Posterior vena cava (tissue), 2 donors: ENCODE measurements at regions not wholly inside any gene's neighbourhood (a gene's known extent, or its start where the extent isn't known, plus 50 kb on each side); places are given as distances from the start of the nearest gene placed in this dataset.

Experiments used
- DNase-seq: peaks from one replicate; pipeline ENCODE4 v3.0.0-alpha.2; 2020; ENCODE audit warnings: low spot score
- intact Hi-C, 2 donors: fragments of 100-400 bp; cut with DNase I; formaldehyde crosslinking; loops; one replicate each; pipeline versions ENCODE4 v1.14.1 to v1.14.2; 2022 to 2023
- donor health status: DM: yes; HTN: yes; CAD: no.
- donor health status: DM: yes; HTN: yes; CAD: no.

DNA sequence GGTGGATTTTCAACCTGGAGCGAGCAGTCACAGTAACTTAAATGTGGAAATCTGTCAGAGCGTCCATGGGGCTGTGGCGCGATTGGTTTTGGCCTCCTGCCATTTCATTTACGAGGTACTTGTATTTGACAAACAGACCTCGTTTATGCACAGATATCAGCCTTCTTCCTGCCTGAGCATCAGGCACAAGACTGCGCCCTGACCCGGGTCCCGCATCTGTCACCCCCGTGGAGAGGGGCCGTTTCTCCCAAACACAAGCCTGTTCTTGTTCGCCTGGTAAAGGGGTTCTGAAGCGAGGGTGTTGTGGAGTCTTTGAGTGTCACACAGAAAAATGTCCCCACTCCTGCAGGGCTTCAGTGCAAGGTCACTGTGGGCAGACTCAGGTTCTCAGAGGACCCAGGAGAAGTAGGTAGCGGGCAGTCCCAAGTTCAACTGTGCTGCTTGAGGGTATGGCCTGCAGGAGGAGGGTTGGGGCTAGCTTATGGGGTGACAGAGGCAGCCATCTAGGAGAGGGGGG, 202.3 kb downstream of the URI1 start:
- intact Hi-C loops, result loop anchor here in 1 of 2 donors (2.0 kb wide), 1 partner anchor 225 kb away; no protein-coding TSS in a partner anchor
- no peak for DNase-seq

DNA sequence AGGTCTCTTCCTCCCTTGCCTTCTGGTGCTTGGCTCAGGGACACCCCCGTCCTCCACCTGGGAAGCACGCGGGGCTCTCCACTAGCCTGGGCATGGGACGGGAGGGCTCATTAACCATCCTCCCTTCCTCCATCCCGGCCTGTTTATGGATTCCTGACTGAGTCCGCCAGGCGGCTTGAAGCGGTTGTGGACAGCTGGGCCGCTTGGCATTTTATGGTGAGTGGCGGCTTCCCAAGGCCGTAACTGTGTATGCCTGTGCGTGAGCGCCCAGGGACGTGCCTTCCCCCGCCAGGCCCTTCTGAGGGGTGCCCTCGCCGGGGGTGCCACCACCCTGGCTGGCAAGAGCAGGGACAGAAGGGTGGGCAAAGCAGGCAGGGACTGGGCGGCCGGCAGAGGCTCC, 202.8 kb downstream of the URI1 start:
- intact Hi-C loops, result loop anchor here in 1 of 2 donors (2.0 kb wide), 1 partner anchor 226 kb away; no protein-coding TSS in a partner anchor
- DNase-seq, result no peak

DNA sequence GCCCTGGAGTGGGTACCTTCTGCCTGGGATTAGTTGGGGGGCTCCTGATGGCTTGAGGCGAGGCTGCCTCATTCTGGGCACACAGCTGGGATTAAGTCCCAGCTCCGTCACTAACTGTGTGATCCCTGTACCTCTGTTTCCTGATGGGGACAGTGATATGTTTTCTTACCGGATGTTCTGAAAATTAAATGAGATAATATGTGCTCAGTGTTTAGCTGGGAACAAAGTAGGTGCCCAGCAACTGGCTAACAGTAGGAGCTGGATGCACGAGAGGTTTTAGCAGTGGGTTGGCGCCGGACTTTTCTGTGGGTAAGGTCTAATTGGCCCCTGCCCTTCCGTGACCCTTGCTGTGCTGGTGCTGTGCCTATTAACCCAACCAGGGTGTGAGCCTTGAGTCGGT, 203.4 kb downstream of the URI1 start:
- intact Hi-C loops, result loop anchor here in 1 of 2 donors (2.0 kb wide), 1 partner anchor 227 kb away; no protein-coding TSS in a partner anchor
- DNase-seq, result no peak

DNA sequence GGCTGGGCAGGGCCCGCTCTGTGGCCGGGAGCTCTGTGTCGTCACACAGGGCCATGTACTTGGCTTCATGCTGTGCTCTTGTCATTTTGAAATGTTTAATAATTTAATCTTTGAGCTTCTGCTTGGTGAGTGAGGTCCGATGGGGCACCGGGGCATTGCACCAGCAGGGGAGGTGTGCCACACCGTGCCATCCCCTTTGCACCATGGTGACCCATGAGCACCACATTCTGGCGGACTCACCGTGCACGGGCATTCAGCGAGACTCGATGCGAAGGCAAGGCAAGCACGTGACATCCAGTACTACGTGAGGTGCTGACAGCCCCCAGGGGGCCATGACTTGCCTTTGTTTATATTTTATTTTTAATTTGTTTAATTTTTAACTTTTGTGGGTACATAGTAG, 204.3 kb downstream of the URI1 start:
- no peak for DNase-seq
- intact Hi-C loops, result no loop called here

DNA sequence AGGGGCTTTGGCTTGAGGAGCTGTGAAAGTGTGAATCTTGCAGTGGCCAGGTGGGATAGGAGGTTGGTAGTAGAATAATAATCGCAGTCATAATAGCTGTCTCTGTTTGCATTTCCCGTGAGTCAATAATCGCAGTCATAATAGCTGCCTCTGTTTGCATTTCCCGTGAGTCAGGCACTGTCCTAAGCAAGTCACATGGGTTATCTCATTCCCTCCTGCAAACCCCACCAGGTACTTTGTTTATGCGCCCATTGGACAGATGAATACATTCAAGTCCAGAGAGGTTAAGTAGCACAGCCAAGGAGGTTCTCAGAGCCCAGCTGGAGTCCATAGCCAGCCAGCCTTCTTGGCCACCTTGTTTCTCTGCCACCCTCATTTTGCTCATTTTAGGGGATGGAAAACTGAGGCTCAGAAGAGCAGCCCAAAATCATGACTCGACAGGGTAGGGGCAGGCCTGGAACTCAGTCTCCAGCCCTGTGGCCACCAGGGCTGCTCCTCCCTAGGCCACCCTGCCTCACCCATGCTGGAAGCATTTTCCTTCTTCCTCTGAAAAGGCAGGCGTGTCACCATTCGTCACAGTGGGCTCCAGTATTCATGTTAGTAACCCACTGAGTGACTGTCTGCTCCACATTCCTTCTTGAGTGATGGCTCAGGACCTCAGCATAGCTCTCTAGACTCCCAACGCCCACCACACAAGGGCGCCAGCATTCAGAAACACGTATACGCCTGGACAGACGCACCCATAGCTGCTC, 206.2 kb downstream of the URI1 start:
- no peak for DNase-seq
- intact Hi-C loops, result no loop called here

DNA sequence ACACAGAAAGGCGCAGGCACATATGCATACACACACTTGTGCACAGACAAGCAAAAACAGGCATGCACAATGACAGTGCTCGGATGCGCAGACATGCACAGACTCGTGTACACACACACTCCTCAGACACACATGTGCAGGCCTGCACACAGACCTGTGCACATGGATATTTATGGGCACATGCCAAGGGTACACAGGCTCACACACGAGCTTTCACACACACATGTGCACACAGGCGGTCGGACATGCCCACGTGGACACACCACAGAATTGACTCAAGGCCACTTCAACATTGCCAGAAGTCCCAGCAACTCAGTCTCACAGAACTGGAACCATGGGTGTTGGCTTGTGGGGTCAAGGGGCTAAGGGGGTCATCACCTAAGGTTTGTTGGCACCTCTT, 206.8 kb downstream of the URI1 start:
- no peak for DNase-seq
- intact Hi-C loops, result no loop called here

DNA sequence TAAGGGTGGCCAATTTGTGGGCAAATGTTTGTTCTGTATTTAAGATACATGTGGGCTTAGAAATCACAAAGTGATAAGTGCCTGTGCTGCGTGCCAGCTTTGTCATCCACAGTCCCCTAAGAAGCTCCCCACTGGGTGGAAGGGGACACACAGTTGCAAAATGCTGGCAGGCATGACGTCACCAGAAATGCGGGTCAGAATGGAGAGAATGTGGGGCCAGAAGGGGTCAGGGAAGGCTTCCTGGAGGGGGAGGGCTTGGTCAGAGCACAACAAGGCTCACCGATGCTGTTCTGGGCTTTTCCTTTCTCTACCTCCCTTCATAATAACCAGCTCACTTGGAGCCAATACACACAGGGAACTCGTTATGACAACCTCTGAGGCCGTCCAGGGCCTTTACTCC, 207.3 kb downstream of the URI1 start:
- intact Hi-C loops, result no loop called here
- no peak for DNase-seq

DNA sequence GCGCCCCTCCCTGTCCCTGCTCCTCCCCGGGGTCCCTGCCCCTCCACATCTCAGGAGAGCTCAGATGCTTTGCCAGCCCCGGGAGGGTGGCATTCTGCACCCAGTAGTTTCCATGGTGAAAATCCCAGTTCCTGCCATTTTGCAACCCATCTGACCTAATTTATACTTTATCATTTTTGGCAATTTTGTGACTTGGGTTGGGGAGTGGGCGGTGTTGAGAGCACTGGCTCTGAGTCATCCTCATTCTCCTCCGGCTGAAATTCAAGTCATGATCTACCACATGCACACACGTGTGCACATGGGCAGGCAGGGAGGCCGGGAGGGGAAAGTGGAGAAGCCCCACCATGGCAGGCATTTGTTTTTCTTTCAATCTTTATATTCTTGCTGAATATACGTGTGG, 208.6 kb downstream of the URI1 start:
- intact Hi-C loops, result no loop called here

DNA sequence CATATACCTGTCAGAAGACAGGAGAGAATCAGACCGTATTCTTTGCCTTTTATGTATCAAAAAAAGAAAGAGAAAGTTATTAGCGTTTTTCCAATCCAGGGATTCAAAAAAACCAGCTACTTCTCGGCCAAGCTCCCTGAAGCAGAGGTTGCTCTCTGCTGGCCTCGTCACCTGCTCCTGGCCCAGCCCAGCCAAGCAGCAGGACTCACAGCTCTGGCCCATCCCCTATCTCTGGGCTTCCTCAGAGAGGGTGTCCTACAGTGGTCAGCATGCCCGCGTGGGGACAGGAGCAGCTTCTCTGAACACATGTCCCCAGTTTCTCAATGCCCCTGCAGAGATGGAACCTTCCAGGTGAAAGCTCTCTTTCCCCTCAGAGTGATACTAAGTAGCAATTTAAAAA, 209.0 kb downstream of the URI1 start:
- intact Hi-C loops, result no loop called here
- DNase-seq, result no peak

More for the DNA sequence above, 208.6 kb downstream of the URI1 start:
- DNase-seq, result no peak

DNA sequence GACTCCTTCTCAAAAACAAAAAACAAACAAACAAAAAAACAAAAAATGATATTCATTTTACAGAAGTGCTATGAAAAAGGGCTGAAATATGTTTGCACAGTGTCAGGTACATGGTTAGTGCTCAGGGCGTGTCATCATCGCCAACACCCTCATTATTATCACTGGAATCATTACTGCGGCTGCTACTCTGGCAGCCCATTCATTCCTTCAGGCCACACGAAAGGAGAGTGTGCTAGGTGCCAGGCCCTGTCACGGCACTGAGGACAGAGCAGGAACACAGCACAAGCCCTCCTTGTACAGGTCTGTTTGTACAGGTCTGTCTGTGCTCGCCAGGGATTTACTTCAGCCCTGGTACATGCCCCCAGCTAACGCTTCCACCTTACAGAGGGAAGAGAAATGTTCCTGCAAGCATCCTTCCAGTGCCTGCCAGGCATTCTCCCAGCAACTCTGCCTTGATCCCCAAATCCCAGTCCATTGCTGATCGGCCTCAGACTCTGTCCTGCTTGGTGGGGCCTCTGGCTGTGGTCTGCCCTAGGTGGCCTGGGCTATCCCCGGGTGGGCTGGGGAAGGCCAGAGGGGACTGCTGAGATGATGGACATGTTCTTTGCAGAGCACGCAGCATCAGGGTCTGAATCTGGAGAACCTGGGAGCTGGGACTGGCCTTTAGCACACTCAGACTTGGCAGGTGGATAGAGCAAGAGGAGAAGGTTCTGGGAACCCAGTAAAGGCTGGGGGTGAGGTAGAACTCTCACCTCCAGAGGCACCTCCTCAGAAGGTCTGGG, 210.7 kb downstream of the URI1 start:
- intact Hi-C loops, result no loop called here
- no peak for DNase-seq

DNA sequence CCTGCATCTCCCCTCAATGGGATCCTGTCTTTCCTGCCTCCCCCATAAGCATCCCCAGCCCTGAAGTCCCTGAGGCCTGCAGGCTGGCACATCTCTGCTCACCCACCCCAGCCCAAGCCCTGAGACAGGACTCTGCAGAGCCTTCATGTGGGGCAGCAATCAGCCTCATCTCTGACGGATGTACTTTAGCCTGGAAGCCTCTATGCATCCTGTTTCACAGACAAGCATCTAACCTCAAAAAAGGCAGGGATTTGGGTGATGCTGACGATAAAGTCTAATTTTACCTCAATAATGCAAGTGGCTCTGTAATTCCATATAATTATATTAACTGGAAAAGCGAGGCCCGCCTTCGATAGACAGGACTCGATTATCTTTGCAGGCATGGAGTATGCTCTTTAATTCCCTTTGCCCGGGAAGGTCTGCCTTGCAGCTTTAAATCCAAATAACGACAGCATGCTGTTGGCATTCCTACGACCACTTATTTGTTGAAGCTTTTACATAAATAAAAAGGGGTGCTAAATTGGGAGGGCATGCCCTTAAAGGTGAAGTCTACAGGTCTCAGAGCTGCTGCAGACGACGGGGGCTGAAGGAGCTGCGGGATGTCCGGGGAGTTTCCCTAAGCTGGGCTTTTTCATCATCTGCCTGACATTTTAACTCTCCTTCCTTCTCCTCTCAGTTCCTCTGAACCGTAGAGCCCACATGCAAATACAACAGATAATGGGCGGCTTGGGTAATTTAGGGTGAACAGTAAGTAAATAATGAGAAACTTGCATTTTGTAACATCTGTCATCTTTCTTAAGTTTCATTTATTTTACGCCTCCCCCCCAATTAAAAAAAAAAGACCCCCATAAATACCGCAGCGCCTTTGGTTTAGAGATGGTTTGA, 211.5 kb downstream of the URI1 start:
- intact Hi-C loops, result no loop called here
- no peak for DNase-seq

DNA sequence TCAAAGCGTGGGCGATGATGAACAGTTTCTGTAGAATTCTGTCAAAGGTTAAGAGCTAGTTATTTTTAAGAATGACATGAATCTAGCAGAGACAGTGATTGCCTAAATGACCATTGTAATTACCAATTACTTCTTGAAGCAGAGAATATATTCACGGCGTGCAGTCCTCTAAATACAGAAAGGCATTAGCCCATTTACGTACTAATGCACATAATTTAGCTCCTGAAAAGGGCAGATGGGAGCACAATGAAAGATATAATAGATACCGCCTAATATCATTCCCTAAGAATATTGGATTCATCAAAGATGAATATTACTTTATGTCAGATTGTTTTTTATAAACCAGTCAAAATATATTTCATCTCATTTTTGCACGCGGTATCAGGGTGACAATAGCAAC, 212.4 kb downstream of the URI1 start:
- no peak for DNase-seq
- intact Hi-C loops, result no loop called here

DNA sequence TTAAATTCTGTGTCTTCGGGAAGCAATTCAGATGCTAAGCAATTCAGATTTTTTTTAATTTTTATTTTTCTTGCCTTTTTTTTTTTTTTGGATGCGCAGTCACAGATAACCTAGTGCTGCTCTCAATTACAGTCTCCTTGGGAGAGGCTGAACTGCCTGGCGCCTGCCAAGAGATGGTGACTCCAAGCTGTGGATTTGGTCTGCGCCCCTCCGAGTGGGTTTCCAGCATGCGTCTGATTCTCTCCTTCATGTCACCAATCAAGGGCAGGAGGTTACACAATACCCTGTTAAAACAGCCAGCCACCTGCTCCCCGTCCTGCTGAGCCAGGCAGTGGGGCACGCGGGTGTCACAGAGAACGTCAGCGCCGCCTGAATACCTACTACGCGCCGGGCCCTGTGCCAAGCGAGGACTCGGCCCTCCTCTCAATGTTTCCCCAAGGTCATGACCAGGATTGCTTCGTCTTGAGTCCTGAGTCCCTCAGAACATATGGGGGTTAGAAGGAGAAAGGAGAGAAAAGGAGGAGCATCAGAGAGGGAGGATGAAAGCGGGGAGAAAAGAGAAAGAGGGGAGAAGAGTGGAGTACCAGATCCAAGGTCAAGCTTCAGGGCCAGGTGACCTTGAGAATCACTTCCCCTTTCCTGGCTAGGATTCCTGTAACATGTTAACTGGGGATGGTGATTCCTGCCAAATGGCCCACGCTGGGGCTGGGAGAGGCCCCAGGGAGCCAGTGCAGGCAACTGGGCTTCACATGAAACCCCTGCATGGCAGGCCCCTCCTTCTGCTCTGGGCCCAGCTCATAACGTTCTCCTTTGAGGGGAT, 213.6 kb downstream of the URI1 start:
- intact Hi-C loops, result no loop called here
- no peak for DNase-seq

DNA sequence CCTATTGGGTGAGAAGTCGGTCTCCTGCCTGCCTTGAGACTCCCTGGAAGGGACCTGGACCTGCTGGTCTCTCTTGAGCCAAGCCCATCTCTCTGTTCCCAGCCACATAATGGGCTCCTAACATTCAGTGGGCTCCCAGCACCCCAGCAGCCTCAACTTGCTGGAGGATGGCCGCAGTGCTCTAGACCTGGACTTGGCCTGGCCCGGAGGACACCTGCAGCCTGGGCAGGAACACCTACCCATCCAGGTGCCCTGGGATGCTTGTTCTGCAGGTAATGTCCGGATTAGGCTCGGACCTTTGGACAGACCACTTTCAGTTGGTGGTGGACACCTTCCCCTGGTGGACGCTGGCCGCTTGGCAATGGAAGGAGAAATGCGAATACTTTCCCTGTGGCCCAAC, 214.6 kb downstream of the URI1 start:
- no peak for DNase-seq
- intact Hi-C loops, result no loop called here

DNA sequence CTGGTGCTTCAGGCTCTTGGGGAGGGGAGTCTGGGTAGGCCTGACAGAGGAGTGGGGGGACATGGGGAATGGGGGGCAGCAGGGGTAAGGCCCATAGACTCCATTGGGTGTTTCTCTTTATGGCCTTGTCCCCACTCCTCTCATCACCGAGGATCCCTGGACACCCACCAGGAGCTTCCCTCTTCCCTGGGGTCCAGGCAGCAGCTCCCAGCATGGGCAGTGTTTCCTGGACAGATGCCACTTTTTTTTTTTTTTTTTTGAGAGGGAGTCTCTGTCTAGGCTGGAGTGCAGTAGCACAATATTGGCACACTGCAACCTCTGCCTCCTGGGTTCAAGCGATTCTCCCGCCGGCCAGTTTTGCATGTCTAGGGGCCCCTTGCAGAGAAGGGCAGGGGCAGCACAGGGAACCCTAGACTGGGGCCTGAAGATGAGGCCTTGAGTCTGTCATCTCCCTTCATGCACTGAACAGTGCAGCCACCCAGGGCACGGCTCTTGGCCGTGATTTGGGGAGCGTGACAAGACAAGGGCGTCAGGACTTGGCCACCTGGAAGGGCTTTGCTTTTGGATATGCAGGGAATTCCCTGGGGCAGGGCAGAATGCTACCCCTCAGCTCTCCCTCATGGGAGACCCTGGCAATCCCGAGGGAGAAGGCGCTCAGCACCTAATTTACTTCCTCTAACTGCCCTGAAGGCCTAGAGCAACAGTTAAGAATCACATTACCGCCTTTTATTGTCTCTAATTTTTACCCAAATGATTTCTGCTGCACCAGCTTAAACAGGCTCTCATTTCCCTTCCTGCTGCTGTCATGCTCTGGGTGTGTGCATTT, 213.9 kb upstream of the ZNF536 start:
- DNase-seq, result no peak
- intact Hi-C loops, result no loop called here

DNA sequence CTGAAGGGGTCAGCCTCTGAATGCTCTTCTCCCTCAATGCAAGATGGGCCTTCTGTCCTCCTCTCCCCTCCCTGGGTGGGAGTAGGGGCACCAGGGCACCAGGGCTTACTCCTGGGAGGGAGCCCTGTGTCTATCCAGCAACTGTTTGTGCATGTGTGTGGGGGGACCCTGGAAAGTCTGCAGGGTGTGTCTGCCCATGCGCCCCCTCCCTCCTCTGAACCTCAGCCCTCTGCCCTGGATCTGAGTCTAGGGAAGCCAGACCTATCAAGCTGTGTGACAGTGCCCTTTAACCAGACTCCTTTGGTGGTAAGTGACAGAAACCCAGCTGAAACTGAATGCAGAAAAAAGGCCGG, 213.3 kb upstream of the ZNF536 start:
- intact Hi-C loops, result no loop called here
- no peak for DNase-seq

DNA sequence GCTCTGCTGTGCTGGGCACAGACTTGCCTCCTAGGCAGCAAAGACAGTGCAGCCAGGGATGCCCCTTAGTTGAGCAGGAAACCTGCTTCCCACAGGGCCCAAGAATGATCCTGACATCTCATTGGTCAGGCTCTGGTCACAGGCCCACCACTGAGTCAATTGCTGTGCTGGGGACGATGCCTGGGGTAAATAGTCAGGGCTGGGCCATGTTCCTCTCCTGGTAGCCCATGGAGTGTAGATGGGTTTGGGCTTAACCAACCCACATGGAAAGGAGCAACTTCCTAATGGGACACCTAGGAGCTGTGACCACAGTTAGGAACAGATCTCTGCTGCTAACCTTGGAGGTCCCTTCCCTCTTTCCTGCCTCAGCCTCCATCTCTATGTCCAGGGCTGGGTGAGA, 212.5 kb upstream of the ZNF536 start:
- intact Hi-C loops, result no loop called here

DNA sequence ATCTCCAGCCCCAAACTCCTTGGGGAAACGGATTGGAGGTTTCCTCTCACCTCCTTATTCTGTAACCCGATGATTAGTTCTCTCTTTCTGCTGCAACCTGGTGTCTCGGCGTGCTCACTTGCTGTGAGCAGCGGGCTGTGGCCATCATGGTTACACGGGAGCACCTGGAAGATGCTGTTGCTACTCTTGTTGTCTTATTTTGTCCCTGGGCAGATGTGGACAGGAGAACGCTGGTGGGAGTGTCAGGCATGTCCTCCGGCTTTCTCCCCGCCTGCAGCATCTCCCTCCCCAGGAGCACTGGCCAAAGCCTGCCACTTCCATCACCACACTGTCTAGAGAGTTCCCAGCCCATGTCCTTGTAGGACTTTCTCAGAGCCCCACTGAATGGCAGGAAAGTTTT, 211.8 kb upstream of the ZNF536 start:
- DNase-seq, result no peak
- intact Hi-C loops, result no loop called here

More for the DNA sequence above, 212.5 kb upstream of the ZNF536 start:
- DNase-seq, result no peak
